GM19455 (cell line): ENCODE measurements at regions not wholly inside any gene's neighbourhood (a gene's known extent, or its start where the extent isn't known, plus 50 kb on each side); places are given as distances from the start of the nearest gene placed in this dataset.
"Not testable (repeated sequence)": the region's sequence is repeated elsewhere in the genome, so short reads cannot be mapped to it uniquely, and the experiment has no call there.

Experiments used
- ATAC-seq: cut with Tn5 transposase; IDR thresholded peaks from one replicate; pipeline ENCODE4 v1.9.1; 2021; ENCODE audit not compliant: unreplicated experiment

DNA sequence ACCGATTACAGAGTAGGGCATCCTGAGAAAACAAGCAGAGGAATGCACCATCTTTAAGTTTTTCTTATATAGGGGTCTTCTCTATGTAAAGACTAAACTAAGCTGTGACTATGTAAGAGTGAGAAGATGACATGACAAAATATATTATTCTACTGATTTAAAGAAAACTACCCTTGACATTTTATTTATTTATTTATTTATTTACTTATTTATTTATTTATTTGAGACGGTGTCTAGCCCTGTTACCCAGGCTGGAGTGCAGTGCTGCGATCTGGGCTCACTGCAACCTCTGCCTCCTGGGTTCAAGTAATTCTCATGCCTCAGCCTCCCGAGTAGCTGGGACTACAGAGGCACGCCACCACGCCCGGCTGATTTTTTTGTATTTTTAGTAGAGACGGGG is 320.4 kb upstream of the SASH1 start:
- not testable (repeated sequence) for ATAC-seq

DNA sequence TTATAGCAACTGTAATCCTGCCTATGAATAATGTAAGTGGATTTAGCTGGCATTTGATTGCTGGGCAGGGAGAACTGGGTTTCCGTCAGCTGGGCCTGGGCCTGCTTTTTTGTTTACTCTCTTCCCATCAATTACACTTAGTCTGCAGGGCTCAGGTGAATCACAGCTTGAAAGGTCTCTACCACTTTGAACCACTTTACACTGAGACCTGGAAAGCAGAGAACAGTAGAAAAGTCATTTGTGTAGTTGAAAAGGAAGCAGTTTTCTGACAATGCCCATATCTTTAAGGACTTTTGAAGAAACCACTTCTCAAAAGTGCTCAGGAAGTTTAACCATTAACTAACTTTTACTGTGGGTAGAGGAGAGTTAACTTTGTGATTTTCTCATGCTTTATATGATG is 315.4 kb upstream of the SASH1 start:
- no peak for ATAC-seq

DNA sequence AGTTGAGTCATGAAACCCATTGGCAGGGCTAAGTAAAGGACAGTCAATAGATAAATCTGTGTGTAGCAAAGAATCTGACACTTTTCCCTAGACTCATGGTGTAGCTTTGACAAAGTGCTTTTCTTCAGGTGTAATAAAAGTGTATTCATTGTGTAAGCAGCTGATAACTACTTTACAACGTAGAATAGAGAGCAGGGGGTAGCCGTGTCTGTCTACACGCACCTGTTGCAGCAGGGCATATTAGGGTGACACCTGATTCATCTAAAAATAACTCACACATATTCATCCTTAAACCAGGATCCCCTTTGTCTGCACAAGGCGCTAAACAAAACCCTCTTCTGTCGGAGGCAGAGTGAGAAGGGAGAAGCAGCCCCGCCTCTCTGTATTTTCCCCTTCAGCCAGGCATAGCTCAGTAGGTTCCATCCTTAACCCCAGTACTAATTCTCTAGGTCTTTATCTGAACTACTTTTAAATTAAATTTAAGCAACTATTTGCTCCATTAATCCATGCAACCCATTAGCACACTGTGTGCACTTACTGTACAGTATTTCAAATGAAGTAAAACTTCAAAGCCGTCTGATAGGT is 306.7 kb upstream of the SASH1 start:
- ATAC-seq, result no peak

DNA sequence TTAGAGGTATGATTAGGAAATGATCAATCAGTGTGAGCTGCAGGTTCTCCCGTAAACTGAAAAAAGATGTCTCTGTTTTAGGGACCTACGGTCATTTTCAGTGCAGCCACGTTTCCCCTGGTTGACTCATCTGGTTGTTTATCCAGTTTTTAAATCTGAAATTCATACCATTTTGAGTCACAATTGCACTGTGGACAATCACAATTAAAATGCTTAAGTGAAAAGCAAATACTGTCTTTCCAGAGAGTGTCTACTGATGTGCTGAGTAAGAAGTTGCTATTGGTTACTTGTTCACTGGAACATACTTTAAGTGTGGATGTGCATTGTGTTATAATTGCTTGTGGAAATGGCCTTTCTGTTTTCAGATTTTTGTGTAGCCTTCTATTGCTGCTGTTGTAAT is 305.1 kb upstream of the SASH1 start:
- no peak for ATAC-seq

DNA sequence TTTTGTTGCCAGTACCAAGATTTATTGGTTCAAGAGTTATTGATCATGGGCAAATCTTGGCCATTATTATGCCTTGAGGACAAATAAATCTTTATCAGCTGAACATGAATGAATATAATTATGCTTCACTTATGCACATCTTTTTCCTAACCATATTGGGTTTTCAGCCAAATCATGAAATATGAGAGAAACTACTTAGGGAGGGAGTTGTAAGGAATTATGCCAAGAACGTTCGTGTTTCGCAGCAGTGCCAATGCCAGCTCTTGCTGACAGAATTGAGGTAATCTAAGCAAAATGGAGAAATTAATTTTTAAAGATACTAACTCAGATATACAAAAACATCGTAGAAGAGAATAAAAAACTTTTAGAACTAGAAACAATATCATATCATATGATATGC is 301.1 kb upstream of the SASH1 start:
- no peak for ATAC-seq

DNA sequence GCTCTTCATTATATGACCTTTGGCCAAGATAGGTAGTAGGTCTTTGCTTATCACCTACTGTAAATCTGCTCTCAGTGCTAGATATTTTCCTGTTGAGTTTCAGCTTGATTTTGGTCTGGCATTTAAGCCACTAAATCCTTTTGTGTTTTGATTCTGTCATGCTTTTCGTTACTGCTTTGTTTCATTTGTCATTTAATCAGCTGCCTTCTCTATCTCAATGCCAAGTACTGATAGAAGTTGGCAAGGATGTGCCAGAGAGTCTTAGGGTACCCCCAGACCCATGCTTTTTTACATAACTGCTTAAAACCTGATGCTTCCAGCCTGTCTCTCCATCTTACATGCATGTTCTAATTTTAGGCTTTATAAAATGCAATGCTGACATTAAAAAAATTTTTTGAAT is 300.1 kb upstream of the SASH1 start:
- no peak for ATAC-seq

DNA sequence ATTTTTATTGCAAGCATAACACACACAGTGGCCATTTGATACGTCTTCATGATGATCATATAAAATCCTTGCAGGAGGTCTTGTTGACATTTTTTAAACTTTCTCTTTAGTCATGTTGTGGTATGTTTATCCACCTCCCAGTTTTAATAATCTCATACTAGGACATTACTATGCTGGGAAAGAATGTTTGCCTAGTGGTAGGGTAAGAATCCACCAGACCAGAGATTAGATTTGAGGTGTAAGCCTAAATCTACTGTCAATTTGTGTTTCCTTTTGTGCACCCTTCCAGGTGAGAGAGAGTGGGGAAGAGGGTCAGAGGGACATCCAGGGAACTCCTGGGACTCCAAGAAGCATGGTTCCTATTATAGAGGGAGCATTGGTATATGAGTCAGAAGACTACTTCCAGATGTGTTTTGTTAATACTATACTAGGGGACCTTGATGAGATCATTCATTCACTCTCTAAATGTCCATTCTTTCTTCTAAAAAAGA is 298.3 kb upstream of the SASH1 start:
- ATAC-seq, result no peak

DNA sequence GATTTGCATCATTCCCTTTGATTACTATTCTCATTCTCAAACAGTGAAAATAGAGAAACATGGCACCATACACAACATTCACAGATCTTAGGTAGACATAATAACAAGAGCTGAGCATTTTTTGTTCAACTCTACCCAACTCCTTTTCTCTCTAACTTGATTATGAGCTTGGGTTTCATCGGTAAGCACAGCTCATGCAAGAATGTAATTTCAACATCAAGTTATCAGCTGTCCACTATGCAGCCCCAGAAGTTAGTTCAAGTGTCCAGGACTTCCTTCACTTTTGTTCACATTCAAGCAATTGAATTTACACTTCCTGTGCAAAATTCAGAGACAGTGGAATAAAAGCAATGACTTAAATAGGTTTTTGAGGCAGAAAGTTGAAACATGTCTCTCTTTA is 297.7 kb upstream of the SASH1 start:
- no peak for ATAC-seq

DNA sequence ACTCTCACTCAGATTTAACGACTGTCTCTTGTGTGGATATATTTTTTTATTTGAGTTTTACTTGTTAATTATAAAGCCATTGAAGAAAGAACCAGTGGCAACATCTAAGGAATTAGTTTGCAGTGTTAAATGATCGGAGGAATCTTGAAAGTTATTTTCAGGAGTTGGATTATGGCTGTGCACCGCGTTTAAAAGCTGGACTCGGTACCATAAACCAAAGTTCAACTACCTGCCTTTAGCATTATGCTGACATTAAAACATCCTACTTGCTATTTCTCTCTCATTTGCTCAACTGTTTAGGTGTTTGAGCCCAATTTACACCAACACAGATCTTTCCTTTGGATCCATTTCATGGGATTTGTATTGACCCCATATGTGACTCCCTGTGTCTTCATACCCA is 289.4 kb upstream of the SASH1 start:
- ATAC-seq, result no peak

DNA sequence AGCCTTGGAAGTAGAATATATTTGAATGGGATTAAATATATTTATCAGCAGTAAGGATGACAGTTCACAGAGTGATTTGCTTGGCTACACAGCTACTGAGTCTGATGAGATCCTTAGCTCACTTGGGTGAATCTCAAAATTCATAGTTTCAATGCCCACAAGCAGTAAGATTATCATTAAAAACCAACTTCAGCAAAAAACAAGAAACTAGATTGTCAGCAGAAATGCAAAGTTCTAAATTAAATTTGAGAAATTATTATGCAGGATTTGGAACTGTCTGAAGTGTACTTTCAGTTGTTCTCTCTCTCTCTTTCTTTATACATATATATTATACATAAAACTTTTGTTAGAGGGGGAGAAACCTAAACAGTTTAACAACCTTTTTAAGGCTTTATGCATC is 288.8 kb upstream of the SASH1 start:
- no peak for ATAC-seq

DNA sequence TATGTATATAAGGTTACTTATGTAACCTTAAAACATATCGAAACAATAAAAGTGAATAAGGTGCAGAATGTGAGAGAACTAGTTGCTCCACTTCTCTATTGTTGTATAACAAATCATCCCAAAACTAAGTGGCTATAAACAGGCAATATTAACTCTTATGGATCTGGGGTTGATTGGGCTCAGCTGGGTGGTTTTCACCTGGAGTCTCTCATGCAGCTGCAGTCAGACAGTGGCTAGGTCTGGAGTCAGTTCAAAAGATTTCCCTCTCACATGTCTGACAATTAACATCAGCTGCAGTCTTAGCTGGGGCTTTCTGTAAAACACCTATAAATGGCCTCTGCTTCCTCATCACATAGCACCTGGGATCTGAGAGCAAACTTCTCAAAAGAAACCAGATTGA is 288.4 kb upstream of the SASH1 start:
- no peak for ATAC-seq

DNA sequence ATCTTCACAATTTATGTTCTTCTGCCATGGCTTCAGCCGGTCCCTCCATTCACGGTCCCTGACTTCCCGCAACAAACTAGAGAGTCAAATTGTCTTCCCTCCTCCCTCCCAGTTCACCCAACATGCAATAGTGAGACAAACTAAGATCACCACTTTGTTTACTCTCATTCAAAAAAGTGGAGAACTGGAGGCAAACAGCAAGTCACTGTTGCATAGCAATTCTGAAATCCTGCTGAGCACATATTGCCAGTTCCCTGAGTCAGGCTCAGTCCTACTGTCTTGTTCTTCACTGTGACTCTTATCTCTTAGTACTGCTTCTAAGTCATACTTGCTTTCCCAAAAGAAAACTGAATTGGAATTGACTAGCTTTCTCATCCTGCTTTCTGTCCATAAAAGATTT is 287.2 kb upstream of the SASH1 start:
- ATAC-seq, result no peak

DNA sequence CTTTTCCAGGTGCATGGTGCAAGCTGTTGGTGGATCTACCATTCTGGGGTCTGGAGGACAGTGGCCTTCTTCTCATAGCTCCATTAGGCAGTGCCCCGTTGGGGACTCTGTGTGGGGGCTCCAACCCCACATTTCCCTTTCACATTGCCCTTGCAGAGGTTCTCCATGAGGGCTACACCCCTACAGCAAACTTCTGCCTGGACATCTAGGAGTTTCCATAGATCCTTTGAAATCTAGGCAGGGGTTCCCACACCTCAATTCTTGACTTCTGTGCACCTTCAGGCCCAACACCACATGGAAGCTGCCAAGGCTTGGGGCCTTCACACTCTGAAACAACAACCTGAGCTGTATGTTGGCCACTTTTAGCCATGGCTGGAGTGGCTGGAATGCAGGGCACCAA is 282.8 kb upstream of the SASH1 start:
- no peak for ATAC-seq

DNA sequence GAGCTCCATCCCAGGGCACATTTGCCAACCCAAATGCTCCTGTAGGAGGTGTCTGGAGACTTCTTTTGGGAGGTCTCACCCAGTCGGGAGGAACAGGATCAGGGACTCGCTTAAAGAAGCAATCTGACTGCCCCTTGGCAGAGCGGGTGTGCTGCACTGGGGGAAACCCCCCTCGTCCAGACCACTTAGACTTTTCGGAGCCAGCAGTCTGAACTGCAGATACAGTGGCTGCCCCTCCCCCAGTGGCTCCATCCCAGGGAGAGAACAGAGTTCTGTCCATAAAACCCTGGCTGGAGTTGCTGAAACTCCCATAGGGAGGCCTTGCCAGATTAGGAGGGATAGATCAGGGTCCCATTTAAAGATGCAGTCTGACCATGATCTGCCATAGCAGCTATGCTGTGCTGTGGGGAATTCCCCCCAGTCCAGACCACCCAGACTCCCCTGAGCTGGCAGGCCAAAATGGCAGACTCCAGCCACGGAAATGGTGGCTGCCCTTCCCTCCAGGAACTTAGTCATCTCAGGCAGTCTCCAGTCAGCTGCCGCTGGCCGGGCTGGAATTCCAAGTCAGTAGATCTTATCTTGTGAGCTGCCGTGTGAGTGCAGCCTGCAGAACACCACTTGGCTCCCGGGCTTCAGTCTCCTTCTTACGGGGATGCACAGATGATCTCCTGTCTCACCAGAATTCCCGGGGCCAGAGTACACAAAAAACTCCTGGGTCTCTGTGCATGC is 278.1 kb upstream of the SASH1 start:
- ATAC-seq, result no peak

DNA sequence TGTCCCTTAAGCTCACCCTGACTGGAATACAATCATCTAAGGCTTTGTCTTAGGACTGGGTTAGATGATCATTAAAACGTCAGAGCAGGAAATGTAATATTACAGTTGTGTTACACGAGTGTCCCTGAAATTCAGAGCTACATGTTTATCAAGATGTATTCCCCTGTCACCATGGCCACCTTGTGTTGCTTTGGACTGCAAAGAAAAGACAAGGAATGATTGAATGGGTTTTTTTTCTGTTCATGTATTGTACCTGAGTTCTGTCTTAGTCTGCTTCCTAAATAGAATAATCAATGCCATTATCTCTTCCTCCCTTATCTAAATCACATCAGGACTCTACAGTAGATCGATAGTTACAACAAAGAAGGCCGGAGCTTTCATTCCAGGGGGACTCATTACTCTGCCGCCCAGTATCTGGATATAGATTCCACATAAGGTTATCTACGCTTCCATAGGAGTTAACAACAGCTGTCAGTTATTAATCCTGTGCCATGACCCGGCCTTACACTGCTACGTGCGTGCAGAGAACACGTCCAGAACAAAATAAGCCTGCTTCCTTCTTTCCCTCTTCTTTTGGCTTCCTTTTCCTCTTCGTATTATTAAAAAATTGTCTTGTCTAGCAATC is 274.1 kb upstream of the SASH1 start:
- ATAC-seq, result no peak

DNA sequence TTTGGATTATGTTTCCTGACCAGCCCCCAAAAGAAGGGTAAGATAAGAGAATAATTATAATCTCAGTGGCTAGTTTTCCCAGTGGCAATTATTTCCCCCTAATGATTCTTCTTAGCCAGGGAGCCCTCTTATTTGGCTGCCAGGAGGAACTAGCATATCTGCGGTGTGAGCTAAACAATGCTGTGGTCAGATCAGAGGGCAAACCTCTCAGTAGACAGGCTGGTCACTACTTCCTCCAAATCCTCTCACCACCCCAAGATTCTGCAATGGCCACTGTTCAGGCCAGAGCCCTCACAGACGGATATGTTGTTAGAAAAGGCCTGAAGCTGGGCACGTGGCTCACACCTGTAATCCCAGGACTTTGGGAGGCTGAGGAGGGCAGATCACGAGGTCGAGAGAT is 273.4 kb upstream of the SASH1 start:
- no peak for ATAC-seq

DNA sequence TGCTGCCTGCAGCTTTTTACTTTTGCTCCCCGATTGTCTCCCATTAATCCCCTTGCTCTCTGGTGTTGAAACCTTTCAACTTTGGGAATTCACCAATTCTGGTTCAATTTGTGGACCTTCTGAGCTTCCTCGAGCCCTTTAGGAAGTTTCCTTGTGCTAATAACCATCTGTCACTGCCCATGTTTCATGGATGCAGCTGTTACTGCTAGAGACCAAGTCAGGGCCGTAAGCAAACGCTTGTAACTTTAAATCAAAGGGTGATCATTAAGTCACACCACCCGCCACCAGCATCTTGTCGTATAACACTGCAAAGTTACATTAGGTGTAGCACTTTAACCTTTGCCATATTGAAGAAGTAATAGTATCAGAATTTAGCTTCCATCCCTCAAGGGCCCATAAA is 268.3 kb upstream of the SASH1 start:
- no peak for ATAC-seq

DNA sequence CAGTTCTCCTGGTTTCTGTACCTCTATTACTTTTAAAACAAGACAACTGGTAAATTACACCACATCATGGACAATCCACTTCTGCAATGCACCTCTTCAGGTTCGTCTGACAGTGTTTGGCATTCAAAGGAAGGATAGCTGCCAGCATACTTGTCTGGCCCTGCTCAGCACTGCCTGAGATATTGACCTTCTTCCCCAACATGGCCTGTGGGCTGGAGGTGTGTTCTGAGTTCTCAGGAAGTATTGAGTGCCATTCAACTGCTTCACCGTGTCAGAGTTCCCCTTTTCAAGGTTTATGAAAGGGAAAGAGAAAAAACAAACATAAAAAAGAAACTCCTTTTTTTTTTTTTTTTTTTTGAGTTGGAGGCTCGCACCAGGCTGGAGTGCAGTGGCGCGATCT is 267.9 kb upstream of the SASH1 start:
- no peak for ATAC-seq

DNA sequence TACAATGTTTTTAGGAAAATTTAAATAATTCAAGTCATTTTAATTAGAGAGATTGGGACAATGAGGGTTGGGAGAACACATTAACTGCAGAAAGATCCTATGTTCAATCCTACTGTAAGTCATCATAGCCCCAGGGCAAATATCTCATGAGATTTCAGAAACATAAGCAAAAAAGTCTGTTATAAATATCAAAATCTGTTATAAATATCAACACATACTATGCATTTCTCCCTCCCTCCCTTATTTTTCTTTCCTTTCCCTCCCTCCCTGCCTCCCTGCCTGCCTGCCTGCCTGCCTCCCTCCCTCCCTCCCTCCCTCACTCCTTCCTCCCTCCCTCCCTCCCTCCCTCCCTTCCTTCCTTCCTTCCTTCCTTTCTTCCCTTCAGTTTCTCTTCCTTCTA is 267.3 kb upstream of the SASH1 start:
- no peak for ATAC-seq

DNA sequence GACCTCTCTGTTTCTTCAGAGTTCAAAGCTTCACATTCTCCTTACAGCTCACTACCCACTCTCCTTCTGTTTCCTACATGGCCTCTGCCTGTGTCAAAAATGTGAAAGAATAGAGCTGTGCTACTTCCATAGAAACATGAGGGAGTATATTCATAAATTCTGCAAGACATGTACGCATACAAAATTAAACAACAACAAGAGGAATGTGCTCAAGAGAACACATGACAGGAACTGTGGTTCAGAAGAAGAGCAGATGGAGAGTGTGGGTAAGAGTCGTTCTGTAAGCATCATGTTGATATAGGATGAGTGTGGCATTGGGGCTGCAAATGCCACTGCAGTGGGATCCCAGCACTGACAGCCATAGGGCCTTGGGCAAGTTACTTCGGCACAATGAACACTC is 266.6 kb upstream of the SASH1 start:
- ATAC-seq, result no peak

DNA sequence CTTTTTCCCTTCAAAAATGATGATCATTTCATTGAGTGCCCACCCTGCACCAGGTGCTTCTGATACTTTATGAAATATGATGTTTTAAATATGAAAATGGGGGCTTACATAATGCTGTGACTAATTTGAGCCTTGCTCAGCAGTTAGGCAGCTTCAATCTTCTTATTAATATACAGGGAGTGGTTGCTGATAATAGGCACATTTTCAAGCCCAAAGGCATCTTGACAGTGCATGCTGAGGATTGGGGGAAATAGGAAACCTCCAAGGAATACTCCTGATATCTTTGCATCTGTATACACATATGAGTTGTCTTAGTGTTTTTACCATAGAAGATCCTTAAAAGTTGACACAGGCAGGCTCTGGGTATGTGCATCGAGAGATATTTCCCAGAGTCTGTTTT is 262.3 kb upstream of the SASH1 start:
- no peak for ATAC-seq

DNA sequence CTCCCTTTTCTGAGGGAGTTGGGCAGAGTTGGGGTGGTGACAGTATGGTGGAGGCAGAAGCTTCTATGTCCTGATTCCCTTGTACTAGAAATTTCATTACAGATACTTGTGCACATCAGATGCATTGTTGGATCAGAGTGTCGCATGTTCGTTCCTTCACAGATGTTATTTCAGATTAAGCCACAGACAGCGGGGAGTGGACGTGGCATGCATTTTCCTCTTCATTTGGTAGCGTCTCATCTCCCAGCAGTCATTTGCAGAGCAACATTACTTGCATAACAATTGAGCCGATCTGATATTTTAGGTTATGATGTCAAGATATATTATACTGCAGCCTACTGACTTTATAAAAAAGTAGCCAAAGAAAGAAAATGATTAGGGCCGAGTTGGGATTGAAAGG is 261.6 kb upstream of the SASH1 start:
- no peak for ATAC-seq

DNA sequence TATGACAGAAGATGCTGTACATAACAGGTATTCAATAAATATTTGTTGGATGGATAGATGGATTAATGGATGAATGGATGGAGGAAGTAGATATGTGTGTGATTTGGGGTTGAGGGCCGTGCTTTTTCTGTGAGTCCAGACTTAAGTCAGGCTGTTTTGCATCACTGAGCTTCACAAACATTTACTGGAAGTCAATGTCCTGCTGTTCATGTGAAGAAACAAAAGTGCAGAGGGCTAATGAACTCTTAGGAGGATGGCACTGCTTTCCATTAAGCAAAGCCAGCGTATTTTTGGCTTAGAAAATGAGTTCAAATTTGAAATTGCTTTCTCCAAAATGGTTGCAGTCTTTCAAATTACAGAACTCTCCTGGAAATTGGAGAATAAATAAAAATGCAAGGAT is 260.6 kb upstream of the SASH1 start:
- ATAC-seq, result no peak
